ENCODE measurements at regions not wholly inside any gene's neighbourhood (a gene's known extent, or its start where the extent isn't known, plus 50 kb on each side); places are given as distances from the start of the nearest gene placed in this dataset.

DNA sequence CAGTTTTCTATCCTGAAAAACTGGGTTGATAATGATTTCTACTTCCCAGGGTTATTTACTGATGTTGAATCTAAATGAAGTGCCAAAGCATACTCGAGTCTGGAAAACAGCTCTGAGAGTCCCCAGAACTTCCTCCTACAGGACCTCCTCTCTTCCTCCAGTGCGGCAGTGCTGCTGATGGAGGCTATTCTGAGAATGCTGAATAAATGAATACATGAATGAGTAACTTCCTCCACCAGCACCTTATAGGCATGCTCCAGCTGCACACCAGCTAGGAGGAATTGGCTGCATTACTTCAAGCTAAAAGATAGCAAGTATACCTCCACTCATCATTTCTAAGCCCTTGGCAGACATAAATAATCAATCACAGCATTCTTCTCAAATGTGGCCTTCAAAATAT, 448.8 kb upstream of the CCDC196 start:
- TF ChIP-seq EZH2phosphoT487 (conservative IDR thresholded peaks at IDR 0.05; ENCODE audit: low read length): no peak
- TF ChIP-seq, protein P1, sequence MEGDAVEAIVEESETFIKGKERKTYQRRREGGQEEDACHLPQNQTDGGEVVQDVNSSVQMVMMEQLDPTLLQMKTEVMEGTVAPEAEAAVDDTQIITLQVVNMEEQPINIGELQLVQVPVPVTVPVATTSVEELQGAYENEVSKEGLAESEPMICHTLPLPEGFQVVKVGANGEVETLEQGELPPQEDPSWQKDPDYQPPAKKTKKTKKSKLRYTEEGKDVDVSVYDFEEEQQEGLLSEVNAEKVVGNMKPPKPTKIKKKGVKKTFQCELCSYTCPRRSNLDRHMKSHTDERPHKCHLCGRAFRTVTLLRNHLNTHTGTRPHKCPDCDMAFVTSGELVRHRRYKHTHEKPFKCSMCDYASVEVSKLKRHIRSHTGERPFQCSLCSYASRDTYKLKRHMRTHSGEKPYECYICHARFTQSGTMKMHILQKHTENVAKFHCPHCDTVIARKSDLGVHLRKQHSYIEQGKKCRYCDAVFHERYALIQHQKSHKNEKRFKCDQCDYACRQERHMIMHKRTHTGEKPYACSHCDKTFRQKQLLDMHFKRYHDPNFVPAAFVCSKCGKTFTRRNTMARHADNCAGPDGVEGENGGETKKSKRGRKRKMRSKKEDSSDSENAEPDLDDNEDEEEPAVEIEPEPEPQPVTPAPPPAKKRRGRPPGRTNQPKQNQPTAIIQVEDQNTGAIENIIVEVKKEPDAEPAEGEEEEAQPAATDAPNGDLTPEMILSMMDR (IDR thresholded peaks at IDR 0.05; ENCODE audit: insufficient read depth, low read length, poor library complexity, severe bottlenecking): no peak

GRCh38 chr14:66038212-66038611, 448.0 kb upstream of the CCDC196 start:
- no peaks in the 10 kb centered on the region for H3K9me3 ChIP-seq (ENCODE audit: insufficient read depth, low read length)
- H3K36me3 ChIP-seq (ENCODE audit: low read length): no peaks in the 10 kb centered on the region
- 0 out of 2 replicates have a peak, but pooled peaks cover 4% of the 10 kb centered on the region for H3K27me3 ChIP-seq (ENCODE audit: low read length)
- no peak overlapping the region for H3K27ac ChIP-seq (ENCODE audit: low read depth, low read length)
- H2AFZ ChIP-seq (ENCODE audit: low read depth, low read length, severe bottlenecking): no peak overlapping the region
- no peaks in the 10 kb centered on the region for H3K9me2 ChIP-seq (replicated peaks; ENCODE audit: insufficient read depth, low read length)
- H3K9ac ChIP-seq (ENCODE audit: low read length): no peak overlapping the region
- H3K4me2 ChIP-seq (ENCODE audit: low read depth, low read length, poor library complexity, severe bottlenecking): no peak overlapping the region
- no peak overlapping the region for H3K4me3 ChIP-seq (ENCODE audit: insufficient read depth, low read length, poor library complexity, severe bottlenecking)
- H3K79me2 ChIP-seq (ENCODE audit: insufficient read depth, low read length): no peaks in the 10 kb centered on the region
- H3F3A ChIP-seq (ENCODE audit: insufficient read depth): no peaks in the 10 kb centered on the region
- TF ChIP-seq EZH2phosphoT487 (conservative IDR thresholded peaks at IDR 0.05; ENCODE audit: low read length): no peak
- TF ChIP-seq, protein P1 (IDR thresholded peaks at IDR 0.05; ENCODE audit: insufficient read depth, low read length, poor library complexity, severe bottlenecking): no peak
- H4K20me1 ChIP-seq (ENCODE audit: low read depth, low read length): no peaks in the 10 kb centered on the region

More for the DNA sequence above, 448.8 kb upstream of the CCDC196 start:
- Histone ChIP-seq H3K4me3 (ENCODE audit: insufficient read depth, low read length, poor library complexity, severe bottlenecking) (no peak overlapping the region), H3K4me2 (ENCODE audit: low read depth, low read length, poor library complexity, severe bottlenecking) (no peak overlapping the region), H2AFZ (ENCODE audit: low read depth, low read length, severe bottlenecking) (no peak overlapping the region), H3K79me2 (ENCODE audit: insufficient read depth, low read length) (no peaks in the 10 kb centered on the region), H3K27ac (ENCODE audit: low read depth, low read length) (no peak overlapping the region), H3K27me3 (ENCODE audit: low read length) (0 out of 2 replicates have a peak, but pooled peaks cover 4% of the 10 kb centered on the region), H4K20me1 (ENCODE audit: low read depth, low read length) (no peaks in the 10 kb centered on the region), H3K9me2 (replicated peaks; ENCODE audit: insufficient read depth, low read length) (no peaks in the 10 kb centered on the region), H3F3A (ENCODE audit: insufficient read depth) (no peaks in the 10 kb centered on the region), H3K36me3 (ENCODE audit: low read length) (no peaks in the 10 kb centered on the region), H3K9me3 (ENCODE audit: insufficient read depth, low read length) (no peaks in the 10 kb centered on the region), H3K9ac (ENCODE audit: low read length) (no peak overlapping the region)

DNA sequence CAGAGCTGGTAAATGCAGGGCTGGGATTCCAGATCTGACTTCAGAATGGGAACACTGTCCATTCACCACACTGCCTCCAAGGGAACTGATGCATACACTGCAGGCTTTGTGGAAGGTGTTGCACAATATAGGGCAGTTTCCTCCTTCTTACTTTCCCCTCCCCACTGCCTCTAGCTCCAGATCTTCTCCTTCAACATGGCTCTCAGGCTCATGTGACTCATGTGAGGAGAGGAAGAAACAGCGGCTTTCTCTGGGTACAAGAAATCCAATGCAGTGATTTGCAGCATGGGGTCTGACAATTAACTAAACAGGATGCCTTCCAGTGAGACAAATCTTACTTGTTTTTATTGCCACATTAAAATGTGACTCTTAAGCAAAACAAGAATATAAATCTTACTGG, 447.6 kb upstream of the CCDC196 start:
- Histone ChIP-seq H3K4me2 (ENCODE audit: low read depth, low read length, poor library complexity, severe bottlenecking) (no peak overlapping the region), H4K20me1 (ENCODE audit: low read depth, low read length) (no peaks in the 10 kb centered on the region), H3K27me3 (ENCODE audit: low read length) (0 out of 2 replicates have a peak, but pooled peaks cover 4% of the 10 kb centered on the region), H3K4me3 (ENCODE audit: insufficient read depth, low read length, poor library complexity, severe bottlenecking) (no peak overlapping the region), H3K9me3 (ENCODE audit: insufficient read depth, low read length) (no peaks in the 10 kb centered on the region), H3K9me2 (replicated peaks; ENCODE audit: insufficient read depth, low read length) (no peaks in the 10 kb centered on the region), H3F3A (ENCODE audit: insufficient read depth) (no peaks in the 10 kb centered on the region), H3K79me2 (ENCODE audit: insufficient read depth, low read length) (no peaks in the 10 kb centered on the region), H3K36me3 (ENCODE audit: low read length) (no peaks in the 10 kb centered on the region), H3K9ac (ENCODE audit: low read length) (no peak overlapping the region), H3K27ac (ENCODE audit: low read depth, low read length) (no peak overlapping the region), H2AFZ (ENCODE audit: low read depth, low read length, severe bottlenecking) (no peak overlapping the region)
- TF ChIP-seq EZH2phosphoT487 (conservative IDR thresholded peaks at IDR 0.05; ENCODE audit: low read length): no peak
- TF ChIP-seq, protein P1 (IDR thresholded peaks at IDR 0.05; ENCODE audit: insufficient read depth, low read length, poor library complexity, severe bottlenecking): no peak

Data from SU-DHL-6 (cell line).